ENCODE measurements at regions not wholly inside any gene's neighbourhood (a gene's known extent, or its start where the extent isn't known, plus 50 kb on each side); places are given as distances from the start of the nearest gene placed in this dataset.

GRCh38 chr6:19427548-19427947 lies 409.6 kb upstream of the ID4 start:
- TF ChIP-seq CTCF (IDR thresholded peaks at IDR 0.05) = no peak
- no peak for TF ChIP-seq POLR2AphosphoS5 (IDR thresholded peaks at IDR 0.05)
- no peak for TF ChIP-seq EP300 (IDR thresholded peaks at IDR 0.05)
- no peak for TF ChIP-seq POLR2A (IDR thresholded peaks at IDR 0.05)

Measured in upper lobe of left lung (tissue), 4 donors.